HS-5 (cell line): ENCODE measurements at regions not wholly inside any gene's neighbourhood (a gene's known extent, or its start where the extent isn't known, plus 50 kb on each side); places are given as distances from the start of the nearest gene placed in this dataset.
"Not testable (repeated sequence)": the region's sequence is repeated elsewhere in the genome, so short reads cannot be mapped to it uniquely, and the experiment has no call there.

Source experiments
- DNase-seq: peaks from one replicate; pipeline ENCODE4 v3.0.0-alpha.2; 2012; ENCODE audit warnings: low read depth

- DNase-seq = peak; percentile 52
These were observed 148.7 kb downstream of the SOX4 start for GRCh38 chr6:21742238-21742660.

GRCh38 chr6:21744331-21744730, 150.8 kb downstream of the SOX4 start:
- DNase-seq = no peak

GRCh38 chr6:21745543-21746337, 152.2 kb downstream of the SOX4 start:
- DNase-seq = no peak

- no peak for DNase-seq
These were observed 153.9 kb downstream of the SOX4 start for GRCh38 chr6:21747441-21747840.

- DNase-seq = no peak
These were observed 154.9 kb downstream of the SOX4 start for GRCh38 chr6:21748343-21749056.

DNA sequence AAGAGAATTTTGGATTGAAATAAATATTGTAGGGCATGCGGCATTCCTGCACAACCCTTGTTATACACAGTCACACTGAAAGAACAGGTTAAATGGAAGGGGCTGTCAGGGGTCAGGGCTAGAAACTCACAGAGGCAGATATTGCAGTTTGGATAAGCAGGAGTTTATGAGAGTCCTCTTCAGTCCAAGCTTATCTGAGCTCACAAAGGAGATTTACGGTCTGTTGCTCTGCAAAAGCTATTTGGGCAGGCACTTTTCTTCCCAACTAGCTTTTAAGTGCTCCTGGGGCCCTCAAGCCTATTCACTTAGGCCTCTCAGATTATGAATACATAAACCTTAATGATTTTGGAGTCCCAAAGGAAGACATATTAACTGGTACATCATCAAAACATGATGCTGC, 156.2 kb downstream of the SOX4 start:
- DNase-seq = no peak

DNA sequence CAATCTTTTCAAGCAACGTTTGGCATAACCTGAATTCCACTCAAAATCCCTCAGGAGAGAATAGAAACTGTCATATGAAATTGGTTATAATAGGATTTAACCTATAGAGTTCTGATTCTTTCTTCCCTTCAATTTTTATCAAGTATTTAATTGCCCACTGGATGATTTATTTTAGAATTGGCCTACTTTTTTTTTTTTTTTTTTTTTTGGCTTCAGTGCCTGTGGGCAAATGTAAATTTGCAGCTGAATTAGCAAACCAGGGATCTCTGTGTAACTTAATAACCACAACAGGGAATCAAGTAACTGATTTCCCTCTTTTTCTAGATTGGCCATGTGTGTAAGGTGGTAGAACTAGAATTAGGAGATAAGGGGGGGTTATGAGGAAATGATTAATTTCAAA, 157.0 kb downstream of the SOX4 start:
- DNase-seq = no peak

GRCh38 chr6:21751608-21752007, 158.1 kb downstream of the SOX4 start:
- no peak for DNase-seq

DNA sequence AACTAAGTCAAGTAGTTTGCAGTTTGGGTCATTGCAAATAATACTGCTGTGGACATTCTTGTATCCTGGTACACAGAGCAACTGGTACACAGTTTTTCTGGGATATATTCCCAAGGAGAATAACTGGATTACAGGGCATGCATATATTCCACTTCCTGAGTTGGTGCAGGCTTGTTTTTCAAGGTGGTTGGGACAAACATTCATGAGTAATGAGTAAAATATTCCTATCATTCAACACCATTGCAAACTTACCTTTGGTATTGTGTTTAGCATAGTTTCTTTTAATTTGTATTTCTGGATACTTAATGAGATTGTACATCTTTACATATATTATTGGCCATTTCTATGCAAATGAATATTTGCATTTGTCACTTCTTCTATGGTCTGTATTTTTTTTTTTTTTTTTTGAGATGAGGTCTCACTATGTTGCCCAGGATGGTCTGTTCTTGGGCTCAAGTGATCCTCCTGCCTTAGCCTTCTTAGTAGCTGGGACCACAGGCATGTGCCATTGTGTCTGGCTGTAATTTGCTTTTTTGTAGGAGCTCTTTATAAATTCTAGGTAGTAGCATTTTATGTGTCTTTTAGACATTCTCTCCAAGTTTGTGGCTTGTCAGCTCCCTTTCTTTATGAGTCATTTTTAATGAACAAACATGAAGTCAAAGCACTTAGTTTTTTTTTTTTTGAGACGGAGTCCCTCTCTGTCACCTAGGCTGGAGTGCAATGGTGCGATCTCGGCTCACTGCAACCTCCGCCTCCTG, 158.7 kb downstream of the SOX4 start:
- no peak for DNase-seq

DNA sequence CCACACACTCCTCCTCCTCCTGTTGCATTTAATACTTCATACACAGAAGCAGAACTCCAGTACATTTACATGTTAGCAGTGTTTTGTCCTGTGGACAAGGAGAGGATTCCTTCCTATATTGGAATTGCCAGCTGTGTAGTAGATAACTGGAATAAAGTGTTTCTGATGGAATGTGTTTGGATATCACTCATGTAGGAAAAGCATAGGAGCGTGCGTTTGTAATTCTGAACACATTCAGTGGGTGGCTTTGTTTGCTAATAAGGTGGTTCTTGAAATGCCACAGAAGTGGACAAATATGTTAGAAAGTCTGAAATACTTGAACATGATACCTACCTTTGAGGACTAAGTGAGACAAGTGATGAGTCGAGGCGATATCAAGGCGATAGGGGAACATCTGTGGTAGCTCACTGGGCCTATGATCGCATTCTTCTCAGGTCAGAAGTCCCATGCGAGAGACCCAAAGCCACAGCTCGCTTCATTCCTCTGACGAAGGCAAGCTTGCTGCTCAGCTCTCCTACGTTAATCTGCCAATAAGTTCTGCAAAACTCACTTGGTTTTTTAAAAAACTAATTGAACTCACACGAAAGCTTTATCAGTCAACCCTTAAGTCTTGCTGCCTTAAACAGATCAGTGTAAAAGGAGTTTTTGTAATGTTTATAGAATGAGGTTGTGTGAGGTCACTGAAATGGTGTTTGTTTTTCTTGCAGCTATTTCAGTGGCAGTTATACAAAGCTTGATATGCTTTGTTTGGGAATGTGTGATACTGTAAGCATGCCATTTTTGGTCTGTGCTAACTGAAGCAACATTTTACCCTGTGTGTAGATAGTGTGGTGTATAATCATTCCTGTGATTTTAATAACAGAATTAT, 159.9 kb downstream of the SOX4 start:
- no peak for DNase-seq

- no peak for DNase-seq
These were observed 161.3 kb downstream of the SOX4 start for GRCh38 chr6:21754891-21755290.

DNA sequence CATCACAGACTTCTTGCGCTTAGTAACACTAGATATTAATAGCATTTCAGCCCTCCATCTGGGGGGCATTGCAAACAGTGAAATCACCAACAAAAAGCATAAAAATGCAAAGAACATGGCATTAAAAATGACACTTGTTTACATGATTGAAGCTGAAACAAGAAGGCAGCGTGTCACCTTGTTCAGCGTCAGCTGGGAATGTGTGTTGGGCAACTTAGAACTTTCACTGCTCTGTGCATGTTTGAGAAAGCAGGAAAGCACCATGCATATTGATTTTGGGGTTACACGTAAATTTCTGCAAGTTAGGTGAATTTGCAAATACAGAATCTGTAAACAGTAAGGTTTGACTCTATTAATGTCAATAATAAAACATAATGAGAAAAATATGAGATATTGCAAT, 162.9 kb downstream of the SOX4 start:
- DNase-seq = no peak

DNA sequence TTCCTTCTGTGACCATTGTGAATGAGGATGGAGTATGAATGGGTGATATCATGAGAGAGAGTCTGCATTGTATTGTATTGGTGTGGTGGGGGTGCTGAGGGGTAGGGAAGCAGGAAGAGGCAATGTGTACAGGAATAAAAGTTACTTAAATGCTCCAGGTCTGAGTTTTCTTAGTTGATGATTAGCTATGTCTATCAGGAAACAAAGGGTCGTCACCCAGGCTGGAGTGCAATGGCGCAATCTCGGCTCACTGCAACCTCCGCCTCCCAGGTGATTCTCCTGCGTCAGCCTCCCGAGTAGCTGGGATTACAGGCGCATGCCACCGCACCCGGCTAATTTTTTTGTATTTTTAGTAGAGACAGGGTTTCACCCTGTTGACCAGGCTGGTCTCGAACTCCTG, 163.8 kb downstream of the SOX4 start:
- not testable (repeated sequence) for DNase-seq

GRCh38 chr6:21759721-21760120, 166.2 kb downstream of the SOX4 start:
- DNase-seq = no peak

DNA sequence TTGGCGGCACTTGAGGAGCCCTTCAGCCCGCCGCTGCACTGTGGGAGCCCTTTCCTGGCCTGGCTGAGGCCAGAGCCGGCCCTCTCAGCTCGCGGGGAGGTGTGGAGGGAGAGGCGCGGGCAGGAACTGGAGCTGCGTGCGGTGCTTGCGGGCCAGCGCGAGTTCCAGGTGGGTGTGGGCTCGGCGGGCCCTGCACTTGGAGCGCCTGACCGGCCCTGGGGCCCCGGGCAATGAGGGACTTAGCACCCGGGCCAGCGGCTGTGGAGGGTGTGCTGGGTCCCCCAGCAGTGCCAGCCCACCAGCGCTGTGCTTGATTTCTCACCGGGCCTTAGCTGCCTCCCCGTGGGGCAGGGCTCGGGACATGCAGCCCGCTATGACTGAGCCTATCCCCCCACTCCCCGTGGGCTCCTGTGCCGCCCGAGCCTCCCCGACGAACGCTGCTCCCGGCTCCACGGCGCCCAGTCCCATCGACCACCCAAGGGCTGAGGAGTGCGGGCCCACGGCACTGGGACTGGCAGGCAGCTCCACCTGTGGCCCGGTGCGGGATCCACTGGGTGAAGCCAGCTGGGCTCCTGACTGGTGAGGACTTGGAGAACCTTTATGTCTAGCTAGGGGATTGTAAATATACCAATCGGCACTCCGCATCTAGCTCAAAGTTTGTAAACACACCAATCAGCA, 167.6 kb downstream of the SOX4 start:
- DNase-seq = not testable (repeated sequence)

DNA sequence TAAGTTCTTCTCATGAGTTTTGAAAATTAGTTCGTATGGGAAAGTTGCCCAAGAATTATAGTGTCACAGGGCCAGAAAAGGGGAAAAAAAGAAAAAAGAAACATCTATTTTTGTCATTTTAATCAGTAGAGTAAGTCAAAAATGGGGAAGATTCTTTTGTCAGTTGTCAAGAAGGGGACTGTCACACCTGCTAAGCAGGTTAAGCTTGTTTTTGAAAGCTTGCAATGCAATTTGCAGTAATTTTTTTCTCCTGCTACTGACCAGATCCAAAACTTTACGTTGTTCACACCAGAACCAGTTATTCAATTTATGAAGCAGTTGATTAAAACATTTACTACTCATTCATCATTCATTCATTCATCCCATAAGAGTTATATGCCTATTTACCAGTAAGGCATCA, 171.4 kb downstream of the SOX4 start:
- DNase-seq = no peak

GRCh38 chr6:21767891-21768648, 174.5 kb downstream of the SOX4 start:
- peak; percentile 41 for DNase-seq

DNA sequence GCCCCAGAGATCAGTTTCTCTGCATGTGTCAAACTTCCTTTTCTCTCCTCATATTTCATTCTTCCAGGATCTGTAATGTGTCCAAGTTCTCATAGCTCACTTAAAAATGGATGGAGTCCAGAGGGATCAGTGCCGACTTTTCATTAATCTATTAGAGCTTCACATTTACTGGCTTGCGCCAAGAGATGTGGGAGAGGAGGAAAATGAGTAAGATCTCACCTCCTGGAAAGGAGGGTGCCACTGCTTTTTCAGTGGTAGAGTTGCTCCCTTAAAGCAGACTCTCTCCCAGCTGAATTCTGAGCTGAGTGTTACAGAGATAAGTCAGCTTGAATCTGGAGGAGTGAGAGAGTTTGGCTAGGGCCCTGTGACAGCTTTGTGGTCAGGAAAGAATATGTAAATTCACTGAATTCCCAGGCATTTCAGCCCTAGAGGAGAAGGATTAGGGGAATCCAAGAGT, 175.9 kb downstream of the SOX4 start:
- peak; percentile 56 for DNase-seq

DNA sequence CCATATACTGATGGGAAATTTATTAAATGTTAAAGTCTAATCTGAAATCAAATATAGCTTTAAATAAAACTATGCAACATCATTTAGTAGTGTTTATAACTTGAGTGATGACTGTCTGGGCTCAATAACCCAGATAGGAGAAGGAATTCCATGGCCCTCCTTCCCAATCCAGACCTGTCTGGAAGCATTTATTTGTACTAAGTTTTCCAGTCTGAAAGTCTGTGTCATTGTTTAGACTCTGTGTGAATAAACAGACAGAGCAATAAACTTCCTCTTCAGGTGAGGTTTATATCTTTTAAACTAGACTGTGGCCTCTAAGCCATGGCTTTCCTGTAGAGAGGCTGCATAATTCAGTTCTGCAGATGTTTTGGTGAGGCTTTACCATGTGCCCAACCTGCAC, 176.4 kb downstream of the SOX4 start:
- no peak for DNase-seq

GRCh38 chr6:21771626-21772320, 178.2 kb downstream of the SOX4 start:
- no peak for DNase-seq
